H1 (cell line): ENCODE measurements at regions not wholly inside any gene's neighbourhood (a gene's known extent, or its start where the extent isn't known, plus 50 kb on each side); places are given as distances from the start of the nearest gene placed in this dataset.

Experiments used
- BRCA1 ChIP-seq: IDR thresholded peaks from 2 replicates; pipeline ENCODE4 v1.6.1; 2012; ENCODE audit warnings: low read depth, low read length, improper control_type of control experiment
- CEBPB ChIP-seq: IDR thresholded peaks from 2 replicates; pipeline ENCODE4 v1.6.1; 2012; ENCODE audit warnings: low read depth, low read length
- EGR1 ChIP-seq: IDR thresholded peaks from 2 replicates; pipeline ENCODE4 v1.6.1; 2011; ENCODE audit warnings: low read depth, low read length, borderline replicate concordance
- MAFK ChIP-seq: IDR thresholded peaks from 2 replicates; pipeline ENCODE4 v1.6.1; 2012; ENCODE audit warnings: low read depth, mild to moderate bottlenecking, improper control_type of control experiment, low read length
- POLR2A ChIP-seq, 2 experiments: IDR thresholded peaks; 1 replicate in 1 of 2; 2 replicates in 1 of 2; pipeline ENCODE4 v1.6.1; 2011; ENCODE audit warnings: low read depth in 2 of 2, low read length in 2 of 2, mild to moderate bottlenecking in 2 of 2; ENCODE audit errors: control extremely low read depth in 1 of 2
- RNF2 ChIP-seq: fragments of 200-900, 300-1000 bp; sonication (generic); IDR thresholded peaks from 2 replicates; pipeline ENCODE4 v1.7.1; 2016; ENCODE audit warnings: borderline replicate concordance, low read depth, mild to moderate bottlenecking, antibody characterized with exemption, low read length; ENCODE audit not compliant: poor library complexity, severe bottlenecking; ENCODE audit errors: missing control alignments
- SUZ12 ChIP-seq: fragments of 200-600 bp; sonication (generic); IDR thresholded peaks from 2 replicates; pipeline ENCODE4 v1.6.1; 2012; ENCODE audit warnings: mild to moderate bottlenecking, inconsistent platforms, low read length, moderate library complexity, mixed read lengths
- TAF1 ChIP-seq: IDR thresholded peaks from 2 replicates; pipeline ENCODE4 v1.6.1; 2011; ENCODE audit warnings: mild to moderate bottlenecking, low read depth, low read length
- TBP ChIP-seq: IDR thresholded peaks from 2 replicates; pipeline ENCODE4 v1.6.1; 2011; ENCODE audit warnings: low read depth, low read length, improper control_type of control experiment
- TEAD4 ChIP-seq: IDR thresholded peaks from 2 replicates; pipeline ENCODE4 v1.6.1; 2012; ENCODE audit warnings: low read depth, low read length, inconsistent platforms, mixed read lengths
- TF ChIP-seq, protein P1 (sequence below), 3 experiments: IDR thresholded peaks; 1 replicate in 2 of 3; 2 replicates in 1 of 3; pipeline versions ENCODE4 v1.5.1 to v1.6.1; 2011; ENCODE audit warnings: low read length in 3 of 3, mild to moderate bottlenecking in 3 of 3, inconsistent platforms in 2 of 3, low read depth in 1 of 3, moderate library complexity in 1 of 3; ENCODE audit not compliant: insufficient read depth in 1 of 3; ENCODE audit errors: control extremely low read depth in 1 of 3
- TF ChIP-seq, protein P2 (sequence below): IDR thresholded peaks from 2 replicates; pipeline ENCODE4 v1.6.1; 2012; ENCODE audit warnings: inconsistent platforms

DNA sequence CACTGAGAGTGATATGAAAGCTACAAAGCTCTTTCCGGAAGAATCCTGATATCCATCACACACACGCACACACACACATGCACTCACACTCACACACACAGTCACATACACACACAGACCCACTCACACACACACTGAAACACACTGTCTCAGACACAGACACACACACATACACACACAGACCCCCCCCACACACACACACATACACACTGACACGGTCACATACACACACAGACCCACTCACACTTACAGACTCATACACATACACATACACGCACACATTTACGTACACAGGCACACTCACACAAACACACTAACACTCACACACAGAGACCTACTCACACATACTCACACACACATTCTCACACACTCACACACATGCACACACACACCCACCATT is 58.6 kb downstream of the LIG4 start:
- TF ChIP-seq TAF1: no peak
- no peak for TF ChIP-seq TEAD4
- TF ChIP-seq EGR1: no peak
- TF ChIP-seq, protein P1, sequence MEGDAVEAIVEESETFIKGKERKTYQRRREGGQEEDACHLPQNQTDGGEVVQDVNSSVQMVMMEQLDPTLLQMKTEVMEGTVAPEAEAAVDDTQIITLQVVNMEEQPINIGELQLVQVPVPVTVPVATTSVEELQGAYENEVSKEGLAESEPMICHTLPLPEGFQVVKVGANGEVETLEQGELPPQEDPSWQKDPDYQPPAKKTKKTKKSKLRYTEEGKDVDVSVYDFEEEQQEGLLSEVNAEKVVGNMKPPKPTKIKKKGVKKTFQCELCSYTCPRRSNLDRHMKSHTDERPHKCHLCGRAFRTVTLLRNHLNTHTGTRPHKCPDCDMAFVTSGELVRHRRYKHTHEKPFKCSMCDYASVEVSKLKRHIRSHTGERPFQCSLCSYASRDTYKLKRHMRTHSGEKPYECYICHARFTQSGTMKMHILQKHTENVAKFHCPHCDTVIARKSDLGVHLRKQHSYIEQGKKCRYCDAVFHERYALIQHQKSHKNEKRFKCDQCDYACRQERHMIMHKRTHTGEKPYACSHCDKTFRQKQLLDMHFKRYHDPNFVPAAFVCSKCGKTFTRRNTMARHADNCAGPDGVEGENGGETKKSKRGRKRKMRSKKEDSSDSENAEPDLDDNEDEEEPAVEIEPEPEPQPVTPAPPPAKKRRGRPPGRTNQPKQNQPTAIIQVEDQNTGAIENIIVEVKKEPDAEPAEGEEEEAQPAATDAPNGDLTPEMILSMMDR (IDR thresholded peaks at IDR 0.05; ENCODE audit: control extremely low read depth in 1 of 3, insufficient read depth in 1 of 3, low read depth in 1 of 3, low read length in 3 of 3): no peak
- no peak for TF ChIP-seq POLR2A (IDR thresholded peaks at IDR 0.05; ENCODE audit: control extremely low read depth in 1 of 2, low read depth in 2 of 2, low read length in 2 of 2)
- TF ChIP-seq BRCA1: no peak
- TF ChIP-seq MAFK: no peak
- TF ChIP-seq TBP: no peak
- no peak for TF ChIP-seq SUZ12
- TF ChIP-seq RNF2: no peak
- TF ChIP-seq, protein P2, sequence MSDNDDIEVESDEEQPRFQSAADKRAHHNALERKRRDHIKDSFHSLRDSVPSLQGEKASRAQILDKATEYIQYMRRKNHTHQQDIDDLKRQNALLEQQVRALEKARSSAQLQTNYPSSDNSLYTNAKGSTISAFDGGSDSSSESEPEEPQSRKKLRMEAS: no peak
- TF ChIP-seq CEBPB: no peak
